PC-3 (cell line): ENCODE measurements at regions not wholly inside any gene's neighbourhood (a gene's known extent, or its start where the extent isn't known, plus 50 kb on each side); places are given as distances from the start of the nearest gene placed in this dataset.

Source experiments
- ATAC-seq: fragments of 200-7000 bp; cut with Tn5 transposase; 2 replicates; pipeline ENCODE4 v1.9.1; 2020; ENCODE audit warnings: mild to moderate bottlenecking, moderate library complexity
- BruUV-seq: library from RNA; stranded (reverse); fragments of 400-500 nt; replicated peaks from 2 replicates; lab custom pipeline; 2021; lab: Mats Ljungman, UMichigan
- CTCF ChIA-PET: fragments of 300-600 bp; sonication (Branson Sonifier 250); formaldehyde crosslinking; loops from one replicate; lab custom pipeline; 2022; ENCODE audit warnings: antibody characterized with exemption; lab: Charles Lee
- POLR2A ChIA-PET: fragments of 300-600 bp; sonication (Branson Sonifier 250); formaldehyde crosslinking; loops from one replicate; lab custom pipeline; 2022; ENCODE audit warnings: antibody characterized with exemption; ENCODE audit not compliant: unreplicated experiment; lab: Charles Lee
- DNase-seq: peaks from one replicate; pipeline ENCODE4 v3.0.0-alpha.2; 2015
- H2AFZ ChIP-seq: fragments of 300-600 bp; sonication (generic); 2 replicates; pipeline ENCODE4 v1.6.0; 2016; ENCODE audit warnings: antibody characterized with exemption, low read length
- H3F3A ChIP-seq: fragments of 300-600 bp; sonication (generic); one replicate; pipeline ENCODE4 v1.6.0; 2017; ENCODE audit warnings: antibody characterized with exemption, low read length, control low read depth, mild to moderate bottlenecking; ENCODE audit not compliant: unreplicated experiment
- H3K27ac ChIP-seq: fragments of 300-600 bp; sonication (generic); 2 replicates; pipeline ENCODE4 v1.5.1; 2016; ENCODE audit warnings: mild to moderate bottlenecking, low read length
- H3K27me3 ChIP-seq: fragments of 300-600 bp; sonication (generic); 2 replicates; pipeline ENCODE4 v1.6.1; 2016; ENCODE audit warnings: low read length, mixed read lengths
- H3K36me3 ChIP-seq: fragments of 300-600 bp; sonication (generic); 2 replicates; pipeline ENCODE4 v1.6.1; 2016; ENCODE audit warnings: low read depth, mixed run types, low read length, mixed read lengths
- H3K4me1 ChIP-seq: fragments of 300-600 bp; sonication (generic); 2 replicates; pipeline ENCODE4 v1.5.1; 2016; ENCODE audit warnings: low read length; ENCODE audit not compliant: insufficient read depth
- H3K4me2 ChIP-seq: fragments of 300-600 bp; sonication (generic); 2 replicates; pipeline ENCODE4 v1.6.0; 2016; ENCODE audit warnings: low read length
- H3K4me3 ChIP-seq: fragments of 300-600 bp; sonication (generic); 2 replicates; pipeline ENCODE4 v1.5.1; 2016; ENCODE audit warnings: mild to moderate bottlenecking, low read length, mixed read lengths
- H3K79me2 ChIP-seq: fragments of 300-600 bp; sonication (generic); 2 replicates; pipeline ENCODE4 v1.6.1; 2017; ENCODE audit warnings: low read length, mixed read lengths
- H3K9ac ChIP-seq: fragments of 300-600 bp; sonication (generic); 2 replicates; pipeline ENCODE4 v1.6.0; 2016; ENCODE audit warnings: mild to moderate bottlenecking, low read length
- H3K9me2 ChIP-seq: fragments of 300-600 bp; sonication (generic); replicated peaks from 2 replicates; pipeline ENCODE4 v1.6.1; 2016; ENCODE audit warnings: mixed run types, low read length, mixed read lengths
- H3K9me3 ChIP-seq: fragments of 300-600 bp; sonication (generic); 2 replicates; pipeline ENCODE4 v1.6.1; 2016; ENCODE audit warnings: low read length, mixed read lengths
- H4K20me1 ChIP-seq: fragments of 300-600 bp; sonication (generic); 2 replicates; pipeline ENCODE4 v1.6.1; 2016; ENCODE audit warnings: low read length, mixed read lengths
- CTCF ChIP-seq: fragments of 300-600 bp; sonication (generic); conservative IDR thresholded peaks from 2 replicates; pipeline ENCODE4 v1.5.1; 2017; ENCODE audit warnings: antibody characterized with exemption, low read depth, mild to moderate bottlenecking, low read length
- EZH2 ChIP-seq: fragments of 300-600 bp; sonication (generic); IDR thresholded peaks from one replicate; pipeline ENCODE4 v1.6.1; 2017; ENCODE audit warnings: antibody characterized with exemption, mild to moderate bottlenecking, low read length; ENCODE audit not compliant: unreplicated experiment
- EZH2phosphoT487 ChIP-seq: fragments of 300-600 bp; sonication (generic); IDR thresholded peaks from 2 replicates; pipeline ENCODE4 v1.6.1; 2018; ENCODE audit warnings: mild to moderate bottlenecking, antibody characterized with exemption, low read length, borderline replicate concordance
- intact Hi-C: fragments of 100-400 bp; cut with micrococcal nuclease; formaldehyde crosslinking; loops from 2 replicates; pipeline ENCODE4 v1.9.0; 2023

- TF ChIP-seq CTCF: no peak
- no peak for DNase-seq
- Histone ChIP-seq H3K9me2 (no peaks in the 10 kb centered on the region), H3K36me3 (no peaks in the 10 kb centered on the region), H3K4me1 (no peaks in the 10 kb centered on the region), H2AFZ (no peak overlapping the region), H3K9ac (no peak overlapping the region), H3K27me3 (no peaks in the 10 kb centered on the region), H3K4me3 (no peak overlapping the region), H4K20me1 (no peaks in the 10 kb centered on the region), H3K4me2 (no peak overlapping the region), H3K9me3 (no peaks in the 10 kb centered on the region), H3F3A (no peaks in the 10 kb centered on the region), H3K79me2 (no peaks in the 10 kb centered on the region), H3K27ac (no peak overlapping the region)
- no peak for ATAC-seq
- BruUV-seq: no TSS peak
- intact Hi-C loops: no loop called here
- POLR2A ChIA-PET: no interaction called here
- CTCF ChIA-PET: no interaction called here
These were observed 197.1 kb downstream of the SATB1 start for GRCh38 chr3:18228060-18228459.

- intact Hi-C loops: no loop called here
These were observed 199.4 kb downstream of the SATB1 start for GRCh38 chr3:18225709-18226108.

GRCh38 chr3:18224426-18224825 lies 200.7 kb downstream of the SATB1 start:
- TF ChIP-seq CTCF (no peak), EZH2phosphoT487 (no peak), EZH2 (no peak)
- CTCF ChIA-PET: no interaction called here
- no peaks in the 10 kb centered on the region for H3K36me3 ChIP-seq
- H3K27ac ChIP-seq: no peak overlapping the region
- POLR2A ChIA-PET: no interaction called here
- H3K9me2 ChIP-seq: no peaks in the 10 kb centered on the region
- H3K4me1 ChIP-seq: no peaks in the 10 kb centered on the region
- no peaks in the 10 kb centered on the region for H3F3A ChIP-seq
- ATAC-seq (no peak), DNase-seq (no peak)
- H2AFZ ChIP-seq: no peak overlapping the region
- no peaks in the 10 kb centered on the region for H3K79me2 ChIP-seq
- no TSS peak for BruUV-seq
- intact Hi-C loops: no loop called here
- H3K9ac ChIP-seq: no peak overlapping the region
- no peaks in the 10 kb centered on the region for H4K20me1 ChIP-seq
- no peak overlapping the region for H3K4me2 ChIP-seq
- H3K4me3 ChIP-seq: no peak overlapping the region
- no peaks in the 10 kb centered on the region for H3K9me3 ChIP-seq
- H3K27me3 ChIP-seq: no peaks in the 10 kb centered on the region

More at GRCh38 chr3:18225709-18226108, 199.4 kb downstream of the SATB1 start:
- no TSS peak for BruUV-seq
- Histone ChIP-seq H3K9me2 (no peaks in the 10 kb centered on the region), H3K27ac (no peak overlapping the region), H3K4me3 (no peak overlapping the region), H3K79me2 (no peaks in the 10 kb centered on the region), H3K4me1 (no peaks in the 10 kb centered on the region), H2AFZ (no peak overlapping the region), H3K9ac (no peak overlapping the region), H3K9me3 (no peaks in the 10 kb centered on the region), H4K20me1 (no peaks in the 10 kb centered on the region), H3F3A (no peaks in the 10 kb centered on the region), H3K27me3 (no peaks in the 10 kb centered on the region), H3K36me3 (no peaks in the 10 kb centered on the region), H3K4me2 (no peak overlapping the region)
- ChIA-PET CTCF (no interaction called here), POLR2A (no interaction called here)
- ATAC-seq (no peak), DNase-seq (no peak)
- TF ChIP-seq EZH2 (no peak), EZH2phosphoT487 (no peak), CTCF (no peak)
